K562 (cell line): ENCODE measurements at regions not wholly inside any gene's neighbourhood (a gene's known extent, or its start where the extent isn't known, plus 50 kb on each side); places are given as distances from the start of the nearest gene placed in this dataset.

Experiments
- ATAC-seq: fragments of 200-7000 bp; cut with Tn5 transposase; 3 replicates; pipeline ENCODE4 v1.9.1; 2020; ENCODE audit warnings: moderate library complexity
- BruUV-seq: library from RNA; stranded (reverse); fragments of 400-500 nt; replicated peaks from 2 replicates; lab custom pipeline; 2021; lab: Mats Ljungman, UMichigan
- CTCF ChIA-PET: fragments of 300-600 bp; formaldehyde crosslinking; extraction: SDS; loops from one replicate; lab custom pipeline; 2021; ENCODE audit warnings: low intra/inter-chr PET ratio; lab: Yijun Ruan, JAX
- POLR2A ChIA-PET: fragments of 300-600, 350-650 bp; sonication (Branson Sonifier 250); formaldehyde crosslinking; extraction: SDS; loops from one replicate; lab custom pipeline; 2021; ENCODE audit warnings: antibody characterized with exemption, inconsistent platforms; lab: Yijun Ruan, JAX
- DNase-seq, 4 experiments: peaks; one replicate each; pipeline versions ENCODE4 v3.0.0 to v3.0.0-alpha.2; 2011 to 2018; ENCODE audit warnings: low spot score in 3 of 4, mixed read lengths in 3 of 4; ENCODE audit errors: extremely low read depth in 1 of 4
- FAIRE-seq: peaks from 2 replicates; lab custom pipeline; 2011; peaks lifted over from hg19 to GRCh38; lab: Jason Lieb, UNC
- H2AFZ ChIP-seq: 2 replicates; pipeline ENCODE4 v1.6.0; 2011; ENCODE audit warnings: low read depth, low read length, control low read depth, inconsistent platforms
- H3K27ac ChIP-seq: fragments of 200-600 bp; 3 replicates; pipeline ENCODE4 v1.8.0; 2011; ENCODE audit warnings: low read depth, mild to moderate bottlenecking, control low read depth, inconsistent platforms, low read length, moderate library complexity, mixed read lengths; ENCODE audit errors: extremely low read depth
- H3K27me3 ChIP-seq, 2 experiments: fragments of 300-600 bp in 1 of 2; 2 replicates in 1 of 2; 3 replicates in 1 of 2; pipeline versions ENCODE4 v1.6.0 to v1.8.0; 2011; ENCODE audit warnings: inconsistent platforms in 2 of 2, low read length in 2 of 2, mild to moderate bottlenecking in 1 of 2, mixed read lengths in 1 of 2, moderate library complexity in 1 of 2; ENCODE audit not compliant: control insufficient read depth in 2 of 2, insufficient read depth in 2 of 2
- H3K36me3 ChIP-seq: fragments of 300-600 bp; 3 replicates; pipeline ENCODE4 v1.8.0; 2011; ENCODE audit warnings: mild to moderate bottlenecking, low read length, inconsistent platforms; ENCODE audit not compliant: control insufficient read depth, insufficient read depth
- H3K4me1 ChIP-seq, 2 experiments: fragments of 200-600 bp in 1 of 2; replicated peaks in 1 of 2; 2 replicates in 1 of 2; 3 replicates in 1 of 2; pipeline versions ENCODE4 v1.5.1 to v1.8.0; 2011; ENCODE audit warnings: inconsistent platforms in 2 of 2, low read length in 2 of 2, mild to moderate bottlenecking in 1 of 2, mixed read lengths in 1 of 2, moderate library complexity in 1 of 2; ENCODE audit not compliant: control insufficient read depth in 2 of 2, insufficient read depth in 2 of 2
- H3K4me2 ChIP-seq: 2 replicates; pipeline ENCODE4 v1.6.1; 2011; ENCODE audit warnings: low read length, control low read depth, inconsistent platforms, mixed read lengths; ENCODE audit not compliant: insufficient read depth
- H3K4me3 ChIP-seq: fragments of 200-600 bp; sonication (generic), shearing (Covaris generic); 2 replicates; pipeline ENCODE4 v1.5.1; 2016; ENCODE audit warnings: control low read depth, inconsistent platforms
- H3K79me2 ChIP-seq: fragments of 200-600 bp; 3 replicates; pipeline ENCODE4 v1.8.0; 2011; ENCODE audit warnings: low read length, inconsistent platforms; ENCODE audit not compliant: control insufficient read depth, insufficient read depth
- H3K9ac ChIP-seq, 2 experiments: 2 replicates each; pipeline versions ENCODE4 v1.6.0 to v1.6.1; 2011; ENCODE audit warnings: low read depth in 2 of 2, low read length in 2 of 2, control low read depth in 1 of 2, inconsistent platforms in 1 of 2, mild to moderate bottlenecking in 1 of 2, mixed read lengths in 1 of 2; ENCODE audit not compliant: insufficient read depth in 1 of 2
- H3K9me1 ChIP-seq: one replicate; pipeline ENCODE4 v1.6.0; 2011; ENCODE audit warnings: inconsistent platforms, mild to moderate bottlenecking, low read length, moderate library complexity; ENCODE audit not compliant: control insufficient read depth, insufficient read depth
- H3K9me3 ChIP-seq: replicated peaks from 2 replicates; pipeline ENCODE4 v1.5.1; 2011; ENCODE audit warnings: low read depth, low read length, inconsistent platforms; ENCODE audit not compliant: control insufficient read depth, insufficient read depth
- H4K20me1 ChIP-seq: replicated peaks from 2 replicates; pipeline ENCODE4 v1.6.1; 2011; ENCODE audit warnings: low read length, inconsistent platforms, mixed read lengths; ENCODE audit not compliant: control insufficient read depth, insufficient read depth
- BRD4 ChIP-seq: fragments of 200-600 bp; sonication (generic); IDR thresholded peaks from 2 replicates; pipeline ENCODE4 v1.6.1; 2017; ENCODE audit warnings: inconsistent platforms
- CBX3 ChIP-seq, 2 experiments: IDR thresholded peaks; 1 replicate in 1 of 2; 2 replicates in 1 of 2; pipeline ENCODE4 v1.6.1; 2012; ENCODE audit warnings: inconsistent platforms in 2 of 2, low read length in 2 of 2, borderline replicate concordance in 1 of 2, control low read depth in 1 of 2
- CREB1 ChIP-seq, 2 experiments: sonication (generic) in 1 of 2; formaldehyde crosslinking in 1 of 2; IDR thresholded peaks; 2 replicates each; pipeline versions ENCODE4 v1.6.1 to v1.8.0; 2012 to 2022; ENCODE audit warnings: inconsistent platforms in 1 of 2, mild to moderate bottlenecking in 1 of 2, missing genetic modification reagents in 1 of 2, moderate library complexity in 1 of 2
- ILK ChIP-seq: fragments of 450-650 bp; IDR thresholded peaks from 2 replicates; pipeline ENCODE4 v1.6.1; 2016; ENCODE audit warnings: missing genetic modification characterization, low read depth, mild to moderate bottlenecking, missing compliant biosample characterization, moderate library complexity, borderline replicate concordance
- MLX ChIP-seq, 2 experiments: fragments of 450-650 bp in 1 of 2; sonication (generic) in 1 of 2; formaldehyde crosslinking; conservative IDR thresholded peaks; 2 replicates each; pipeline versions ENCODE4 v1.4.0 to v1.8.1; 2020 to 2022; ENCODE audit warnings: mild to moderate bottlenecking in 1 of 2, missing genetic modification reagents in 1 of 2
- POU5F1 ChIP-seq: fragments of 150-350 bp; IDR thresholded peaks from 2 replicates; pipeline ENCODE4 v1.6.1; 2014; ENCODE audit warnings: borderline replicate concordance, low read length, low read depth, mild to moderate bottlenecking; ENCODE audit not compliant: partially characterized antibody
- RBFOX2 ChIP-seq: fragments of 200-400 bp; formaldehyde crosslinking; IDR thresholded peaks from 2 replicates; pipeline ENCODE4 v1.6.1; 2017; ENCODE audit warnings: low read depth, mild to moderate bottlenecking, low read length, moderate library complexity
- ZBED1 ChIP-seq: IDR thresholded peaks from 2 replicates; pipeline ENCODE4 v1.6.1; 2014
- ZNF121 ChIP-seq: sonication (generic); formaldehyde crosslinking; conservative IDR thresholded peaks from 2 replicates; pipeline ENCODE4 v1.8.0; 2022; ENCODE audit warnings: missing genetic modification reagents
- ZNF197 ChIP-seq: fragments of 200-800 bp; sonication (Bioruptor generic); IDR thresholded peaks from 2 replicates; pipeline ENCODE4 v1.6.1; 2016; ENCODE audit warnings: low read depth, missing genetic modification characterization, missing compliant biosample characterization
- ZNF280A ChIP-seq: fragments of 450-650 bp; IDR thresholded peaks from 2 replicates; pipeline ENCODE4 v1.6.1; 2018; ENCODE audit warnings: mild to moderate bottlenecking, low read depth; ENCODE audit not compliant: partially characterized antibody
- ZNF512 ChIP-seq: IDR thresholded peaks from 2 replicates; pipeline ENCODE4 v1.6.1; 2016; ENCODE audit warnings: missing genetic modification characterization, missing compliant biosample characterization
- WGBS: fragments of 100-300 bp; shearing (Covaris generic); methylation state at CpG from one replicate; pipeline ENCODE4 v1.1.6; 2016; ENCODE audit warnings: low coverage, mixed read lengths; ENCODE audit not compliant: insufficient coverage; ENCODE audit errors: missing lambda C conversion rate; 5-methylcytosine and 5-hydroxymethylcytosine counted together
- in situ Hi-C: fragments of 300-500 bp; cut with MboI; formaldehyde crosslinking; loops from 4 replicates; pipeline ENCODE4 v1.15.0; 2018; ENCODE audit warnings: inconsistent platforms, mixed read lengths
- intact Hi-C: fragments of 100-400 bp; cut with micrococcal nuclease; formaldehyde crosslinking; loops from 2 replicates; pipeline ENCODE4 v1.14.2; 2022

- TF ChIP-seq ZBED1: no peak
These were observed 155.2 kb downstream of the FBXO15 start (continued) for GRCh38 chr18:73992242-73993022.

GRCh38 chr18:73991570-73991969 is 156.1 kb downstream of the FBXO15 start:
- POLR2A ChIA-PET: no interaction called here
- no peaks in the 10 kb centered on the region for H3K27me3 ChIP-seq
- H4K20me1 ChIP-seq: no peaks in the 10 kb centered on the region
- TF ChIP-seq ZNF280A: no peak
- no peak for TF ChIP-seq BRD4
- TF ChIP-seq MLX (CRISPR knock-in tag; conservative IDR thresholded peaks at IDR 0.05): no peak
- no peak for TF ChIP-seq ZNF121 (CRISPR knock-in tag)
- TF ChIP-seq ILK (tag): no peak
- TF ChIP-seq CBX3 (IDR thresholded peaks at IDR 0.05; ENCODE audit: borderline replicate concordance in 1 of 2, low read length in 2 of 2): no peak
- no peak for TF ChIP-seq RBFOX2
- TF ChIP-seq ZNF512 (tag): no peak
- TF ChIP-seq POU5F1: no peak
- no peak for TF ChIP-seq CREB1 (IDR thresholded peaks at IDR 0.05)
- no peak for TF ChIP-seq CREB1 (CRISPR knock-in tag; IDR thresholded peaks at IDR 0.05)
- no peak for TF ChIP-seq ZNF197 (CRISPR knock-in tag)
- H3K36me3 ChIP-seq: no peaks in the 10 kb centered on the region
- H3K79me2 ChIP-seq: no peaks in the 10 kb centered on the region
- in situ Hi-C loops (no loop called here), intact Hi-C loops (no loop called here)
- H3K9ac ChIP-seq: no peak overlapping the region
- FAIRE-seq (no peak), ATAC-seq (no peak), DNase-seq (no peak)
- H3K4me1 ChIP-seq: no peaks in the 10 kb centered on the region
- WGBS: 0% methylated on average over 1 of the region's 2 CpGs
- H2AFZ ChIP-seq: no peak overlapping the region
- H3K27ac ChIP-seq: no peak overlapping the region
- no peaks in the 10 kb centered on the region for H3K9me3 ChIP-seq
- H3K4me3 ChIP-seq: no peak overlapping the region
- CTCF ChIA-PET: no interaction called here
- no TSS peak for BruUV-seq
- no peaks in the 10 kb centered on the region for H3K9me1 ChIP-seq
- no peak overlapping the region for H3K4me2 ChIP-seq
